ENCODE measurements at regions not wholly inside any gene's neighbourhood (a gene's known extent, or its start where the extent isn't known, plus 50 kb on each side); places are given as distances from the start of the nearest gene placed in this dataset.

DNA sequence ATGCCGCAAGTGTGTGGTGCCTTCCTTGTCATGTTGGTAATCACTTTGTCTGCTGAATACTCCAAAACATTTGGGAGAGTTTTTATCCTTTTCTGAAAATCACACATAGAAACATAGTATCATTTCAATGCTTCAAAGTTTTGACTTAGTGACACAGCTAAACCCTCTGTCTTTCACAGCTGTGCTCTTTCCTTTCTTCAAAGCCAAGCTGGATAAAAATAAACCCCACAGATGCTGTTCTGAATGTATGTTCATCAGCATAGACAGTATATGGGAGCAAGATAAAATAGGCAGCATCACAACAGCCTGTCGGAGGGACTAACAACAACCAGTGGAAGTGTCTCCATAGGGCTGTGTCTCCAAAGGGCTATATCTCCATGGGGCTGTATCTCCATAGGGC, 331.3 kb upstream of the DCC start:
- Histone ChIP-seq H3K9ac (no peak overlapping the region), H3K79me2 (ENCODE audit: low read depth) (no peaks in the 10 kb centered on the region), H3F3A (ENCODE audit: low read depth) (no peaks in the 10 kb centered on the region), H3K4me2 (no peak overlapping the region), H3K4me1 (no peaks in the 10 kb centered on the region), H3K4me3 (no peak overlapping the region), H3K9me3 (ENCODE audit: low read depth) (no peaks in the 10 kb centered on the region), H2AFZ (replicated peaks) (peak overlapping the region; percentile 32), H3K27ac (no peak overlapping the region), H3K27me3 (no peaks in the 10 kb centered on the region), H4K20me1 (ENCODE audit: low read depth) (no peaks in the 10 kb centered on the region), H3K36me3 (no peaks in the 10 kb centered on the region)
- Mint-ChIP-seq H3K4me1 (peaks cover 7% of the 10 kb centered on the region), H3K4me3 (no peak overlapping the region), H3K27me3 (ENCODE audit: insufficient read depth, low read depth) (peaks cover 2% of the 10 kb centered on the region), H3K27ac (no peak overlapping the region), H3K36me3 (no peaks in the 10 kb centered on the region), H3K9me3 (peaks cover 2% of the 10 kb centered on the region)
- TF ChIP-seq EZH2 (IDR thresholded peaks at IDR 0.05), result no peak
- TF ChIP-seq, protein P1, sequence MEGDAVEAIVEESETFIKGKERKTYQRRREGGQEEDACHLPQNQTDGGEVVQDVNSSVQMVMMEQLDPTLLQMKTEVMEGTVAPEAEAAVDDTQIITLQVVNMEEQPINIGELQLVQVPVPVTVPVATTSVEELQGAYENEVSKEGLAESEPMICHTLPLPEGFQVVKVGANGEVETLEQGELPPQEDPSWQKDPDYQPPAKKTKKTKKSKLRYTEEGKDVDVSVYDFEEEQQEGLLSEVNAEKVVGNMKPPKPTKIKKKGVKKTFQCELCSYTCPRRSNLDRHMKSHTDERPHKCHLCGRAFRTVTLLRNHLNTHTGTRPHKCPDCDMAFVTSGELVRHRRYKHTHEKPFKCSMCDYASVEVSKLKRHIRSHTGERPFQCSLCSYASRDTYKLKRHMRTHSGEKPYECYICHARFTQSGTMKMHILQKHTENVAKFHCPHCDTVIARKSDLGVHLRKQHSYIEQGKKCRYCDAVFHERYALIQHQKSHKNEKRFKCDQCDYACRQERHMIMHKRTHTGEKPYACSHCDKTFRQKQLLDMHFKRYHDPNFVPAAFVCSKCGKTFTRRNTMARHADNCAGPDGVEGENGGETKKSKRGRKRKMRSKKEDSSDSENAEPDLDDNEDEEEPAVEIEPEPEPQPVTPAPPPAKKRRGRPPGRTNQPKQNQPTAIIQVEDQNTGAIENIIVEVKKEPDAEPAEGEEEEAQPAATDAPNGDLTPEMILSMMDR (IDR thresholded peaks at IDR 0.05), result no peak
- no peak for TF ChIP-seq EZH2phosphoT487 (IDR thresholded peaks at IDR 0.05)
- no peak for DNase-seq (ENCODE audit: low spot score)

DNA sequence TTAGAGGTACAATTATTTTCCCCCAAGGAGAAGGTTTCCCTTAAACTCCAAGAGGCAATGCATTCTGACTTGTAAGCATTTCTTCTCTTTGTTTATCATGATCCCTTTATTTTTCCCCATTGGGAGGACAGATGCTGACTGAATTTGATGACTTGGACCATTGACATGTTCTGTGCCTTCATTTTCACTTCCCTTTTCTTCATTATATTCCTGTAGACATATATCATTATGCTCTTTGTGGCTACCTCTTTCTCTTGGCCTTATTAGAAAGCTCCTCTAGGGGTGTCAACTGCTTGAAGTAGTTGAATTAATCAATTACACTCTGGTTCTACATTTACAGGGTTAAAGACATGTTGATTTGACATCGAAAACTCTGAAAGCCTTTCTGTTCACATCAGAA, 330.0 kb upstream of the DCC start:
- no peaks in the 10 kb centered on the region for H3F3A ChIP-seq (ENCODE audit: low read depth)
- H3K27ac ChIP-seq, result no peak overlapping the region
- Mint-ChIP-seq H3K4me3 (no peak overlapping the region), H3K27me3 (ENCODE audit: insufficient read depth, low read depth) (no peaks in the 10 kb centered on the region), H3K36me3 (no peaks in the 10 kb centered on the region), H3K27ac (no peak overlapping the region), H3K9me3 (no peaks in the 10 kb centered on the region), H3K4me1 (peaks cover 7% of the 10 kb centered on the region)
- H3K27me3 ChIP-seq, result no peaks in the 10 kb centered on the region
- TF ChIP-seq EZH2phosphoT487 (IDR thresholded peaks at IDR 0.05) (no peak), EZH2 (IDR thresholded peaks at IDR 0.05) (no peak)
- TF ChIP-seq, protein P1 (IDR thresholded peaks at IDR 0.05), result no peak
- no peak overlapping the region for H3K4me3 ChIP-seq
- no peaks in the 10 kb centered on the region for H3K79me2 ChIP-seq (ENCODE audit: low read depth)
- H3K4me1 ChIP-seq, result no peaks in the 10 kb centered on the region
- no peak overlapping the region for H2AFZ ChIP-seq (replicated peaks)
- no peak overlapping the region for H3K4me2 ChIP-seq
- H4K20me1 ChIP-seq (ENCODE audit: low read depth), result no peaks in the 10 kb centered on the region
- no peak overlapping the region for H3K9ac ChIP-seq
- DNase-seq (ENCODE audit: low spot score), result no peak
- no peaks in the 10 kb centered on the region for H3K36me3 ChIP-seq
- H3K9me3 ChIP-seq (ENCODE audit: low read depth), result no peaks in the 10 kb centered on the region

DNA sequence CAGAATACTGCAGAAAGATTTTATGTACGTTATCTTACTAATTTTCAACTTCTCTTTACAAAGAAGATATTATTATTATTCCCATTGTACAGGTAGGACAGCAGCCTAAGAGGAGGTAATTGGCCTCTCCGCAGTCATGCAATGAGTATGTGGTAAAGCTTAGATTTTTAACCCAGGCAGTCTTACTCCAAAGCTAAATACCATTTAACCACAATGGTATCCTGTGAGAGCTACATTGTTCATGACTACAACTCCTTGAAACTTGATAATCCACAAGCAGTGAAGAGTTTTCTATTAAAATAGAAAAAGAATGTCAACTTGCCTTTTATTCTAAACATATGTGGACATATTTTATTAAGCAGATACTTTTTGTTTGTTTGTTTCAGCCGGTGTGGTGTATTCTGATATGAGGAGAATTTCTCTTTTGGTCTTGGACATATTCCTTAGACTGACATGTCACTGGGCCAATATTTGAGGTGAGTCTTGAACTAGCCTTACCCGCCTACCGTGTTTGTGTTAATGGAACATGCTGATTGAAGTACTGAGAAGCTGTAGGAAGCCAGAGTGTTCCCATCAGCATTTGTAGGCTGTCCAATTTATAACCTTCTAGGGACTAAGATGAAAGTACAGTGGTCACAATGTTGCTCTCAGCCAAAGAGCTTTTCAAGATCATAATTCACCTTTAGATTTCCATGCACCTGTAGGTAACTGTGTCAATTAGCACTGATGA, 293.9 kb upstream of the DCC start:
- Histone ChIP-seq H3K27me3 (no peaks in the 10 kb centered on the region), H3K36me3 (no peaks in the 10 kb centered on the region), H3F3A (ENCODE audit: low read depth) (no peaks in the 10 kb centered on the region), H3K9ac (no peak overlapping the region), H3K9me3 (ENCODE audit: low read depth) (no peaks in the 10 kb centered on the region), H4K20me1 (ENCODE audit: low read depth) (no peaks in the 10 kb centered on the region), H3K79me2 (ENCODE audit: low read depth) (no peaks in the 10 kb centered on the region), H3K4me2 (peak overlapping the region; percentile 69), H3K27ac (no peak overlapping the region), H3K4me1 (peaks cover 37% of the 10 kb centered on the region), H2AFZ (replicated peaks) (no peak overlapping the region), H3K4me3 (no peak overlapping the region)
- Mint-ChIP-seq H3K36me3 (peaks cover 3% of the 10 kb centered on the region), H3K9me3 (peaks cover 8% of the 10 kb centered on the region), H3K4me1 (peaks cover 28% of the 10 kb centered on the region), H3K27ac (peak overlapping the region; percentile 96), H3K27me3 (ENCODE audit: insufficient read depth, low read depth) (peaks cover 4% of the 10 kb centered on the region), H3K4me3 (peak overlapping the region; percentile 48)
- peak; percentile 13 for DNase-seq (ENCODE audit: low spot score)
- TF ChIP-seq EZH2 (IDR thresholded peaks at IDR 0.05), result no peak
- TF ChIP-seq, protein P1 (IDR thresholded peaks at IDR 0.05), result no peak
- TF ChIP-seq EZH2phosphoT487 (IDR thresholded peaks at IDR 0.05), result no peak

All from neural progenitor cell (in vitro differentiated cells).